A549 (cell line): ENCODE measurements at regions not wholly inside any gene's neighbourhood (a gene's known extent, or its start where the extent isn't known, plus 50 kb on each side); places are given as distances from the start of the nearest gene placed in this dataset.

Source experiments
- ATAC-seq, 2 experiments: fragments of 200-7000 bp in 1 of 2; fragments of >200 bp in 1 of 2; cut with Nextera tagmentation in 1 of 2; cut with Tn5 transposase in 1 of 2; 3 replicates each; pipeline versions ENCODE4 v1.8.0 to v1.9.1; 2018 to 2020; ENCODE audit warnings: mild to moderate bottlenecking in 1 of 2, moderate library complexity in 1 of 2
- CTCF ChIA-PET: fragments of 300-600 bp; sonication (Branson Sonifier 250); formaldehyde crosslinking; extraction: SDS; loops from one replicate; lab custom pipeline; 2021; ENCODE audit warnings: antibody characterized with exemption, inconsistent platforms; lab: Yijun Ruan, JAX
- POLR2A ChIA-PET: fragments of 350-600 bp; formaldehyde crosslinking; extraction: SDS; loops from one replicate; lab custom pipeline; 2021; ENCODE audit warnings: antibody characterized with exemption, inconsistent platforms; lab: Yijun Ruan, JAX
- DNase-seq, 2 experiments: peaks; one replicate each; pipeline versions ENCODE4 v3.0.0 to v3.0.0-alpha.2; 2011 to 2016; ENCODE audit warnings: low read depth in 1 of 2, low spot score in 1 of 2
- FAIRE-seq: peaks from 2 replicates; lab custom pipeline; 2011; peaks lifted over from hg19 to GRCh38; lab: Jason Lieb, UNC
- H3K27ac ChIP-seq, 2 experiments: fragments of >200 bp; sonication (Bioruptor Twin); formaldehyde crosslinking; 3 replicates each; pipeline ENCODE4 v1.5.1; 2016 to 2017
- H3K4me1 ChIP-seq: fragments of >200 bp; sonication (Bioruptor Twin); formaldehyde crosslinking; 3 replicates; pipeline ENCODE4 v1.6.1; 2016
- H3K4me2 ChIP-seq: fragments of >200 bp; sonication (Bioruptor Twin); formaldehyde crosslinking; 3 replicates; pipeline ENCODE4 v1.6.1; 2016
- H3K4me3 ChIP-seq: fragments of >200 bp; sonication (Bioruptor Twin); formaldehyde crosslinking; 3 replicates; pipeline ENCODE4 v1.5.1; 2016
- H3K9me3 ChIP-seq: fragments of >200 bp; sonication (Bioruptor Twin); formaldehyde crosslinking; 3 replicates; pipeline ENCODE4 v1.6.1; 2016
- ATOH8 ChIP-seq: fragments of 250-450 bp; sonication (Bioruptor Pico); IDR thresholded peaks from 2 replicates; pipeline ENCODE4 v1.5.0; 2020; ENCODE audit warnings: low read depth, mild to moderate bottlenecking, moderate library complexity
- CHD4 ChIP-seq: fragments of 200-600 bp; sonication (generic); IDR thresholded peaks from 2 replicates; pipeline ENCODE4 v1.6.1; 2016; ENCODE audit warnings: antibody characterized with exemption, mild to moderate bottlenecking, borderline replicate concordance
- CTCF ChIP-seq: fragments of >200 bp; sonication (Bioruptor Twin); formaldehyde crosslinking; IDR thresholded peaks from 3 replicates; pipeline ENCODE4 v1.5.1; 2016
- E2F6 ChIP-seq: IDR thresholded peaks from 2 replicates; pipeline ENCODE4 v1.6.1; 2012; ENCODE audit warnings: low read depth, borderline replicate concordance
- EHF ChIP-seq: fragments of 250-450 bp; sonication (Bioruptor Pico); IDR thresholded peaks from 2 replicates; pipeline ENCODE4 v1.5.0; 2020; ENCODE audit warnings: mild to moderate bottlenecking
- EP300 ChIP-seq, 2 experiments: fragments of >200 bp; sonication (Bioruptor Twin); formaldehyde crosslinking; IDR thresholded peaks; 2 replicates in 1 of 2; 3 replicates in 1 of 2; pipeline ENCODE4 v1.6.1; 2016 to 2017
- ESRRA ChIP-seq: fragments of 150-350 bp; IDR thresholded peaks from 2 replicates; pipeline ENCODE4 v1.6.1; 2014; ENCODE audit warnings: mild to moderate bottlenecking, low read length, borderline replicate concordance
- HMGXB4 ChIP-seq: fragments of 250-450 bp; sonication (Bioruptor Pico); IDR thresholded peaks from 2 replicates; pipeline ENCODE4 v1.5.0; 2021; ENCODE audit warnings: mild to moderate bottlenecking, moderate library complexity, borderline replicate concordance
- HOXB13 ChIP-seq: fragments of 250-450 bp; sonication (Bioruptor Pico); IDR thresholded peaks from 2 replicates; pipeline ENCODE4 v1.5.0; 2020; ENCODE audit warnings: low read depth, mild to moderate bottlenecking, moderate library complexity
- HOXB5 ChIP-seq: fragments of 250-450 bp; sonication (Bioruptor Pico); IDR thresholded peaks from 2 replicates; pipeline ENCODE4 v1.5.0; 2020; ENCODE audit warnings: mild to moderate bottlenecking, moderate library complexity
- JUN ChIP-seq, 2 experiments: fragments of >200 bp; sonication (Bioruptor Twin); formaldehyde crosslinking; IDR thresholded peaks; 2 replicates in 1 of 2; 3 replicates in 1 of 2; pipeline ENCODE4 v1.6.1; 2016 to 2017
- JUNB ChIP-seq: fragments of >200 bp; sonication (Bioruptor Twin); formaldehyde crosslinking; IDR thresholded peaks from 2 replicates; pipeline ENCODE4 v1.6.1; 2016
- MAX ChIP-seq: IDR thresholded peaks from 2 replicates; pipeline ENCODE4 v1.6.1; 2012
- PBX3 ChIP-seq: IDR thresholded peaks from 2 replicates; pipeline ENCODE4 v1.6.1; 2012
- RARB ChIP-seq: fragments of 250-450 bp; sonication (Bioruptor Pico); IDR thresholded peaks from 2 replicates; pipeline ENCODE4 v1.8.0; 2021; ENCODE audit warnings: mild to moderate bottlenecking, moderate library complexity
- ZNF302 ChIP-seq: fragments of 250-450 bp; sonication (Bioruptor Pico); IDR thresholded peaks from 2 replicates; pipeline ENCODE4 v1.9.0; 2021; ENCODE audit warnings: inconsistent platforms, mild to moderate bottlenecking, moderate library complexity
- WGBS: methylation state at CpG from one replicate; pipeline ENCODE4 v1.1.6; 2017; ENCODE audit errors: missing lambda C conversion rate; 5-methylcytosine and 5-hydroxymethylcytosine counted together

- TF ChIP-seq ATOH8 (CRISPR knock-in tag) (no peak), HOXB5 (CRISPR knock-in tag) (no peak)
Measured at GRCh38 chr12:41972196-41972595, 172.5 kb downstream of the GXYLT1 start (continued).

GRCh38 chr12:41970744-41971143, 173.9 kb downstream of the GXYLT1 start:
- Histone ChIP-seq H3K4me2 (no peak overlapping the region), H3K9me3 (no peaks in the 10 kb centered on the region), H3K4me1 (0 out of 3 replicates have a peak, but pooled peaks cover 4% of the 10 kb centered on the region), H3K4me3 (no peak overlapping the region), H3K27ac (no peak overlapping the region)
- POLR2A ChIA-PET: no interaction called here
- WGBS: 55% methylated on average over 2 of the region's 2 CpGs
- ATAC-seq: no peak
- CTCF ChIA-PET: no interaction called here
- no peak for FAIRE-seq
- TF ChIP-seq EP300 (IDR thresholded peaks at IDR 0.05) (no peak), E2F6 (no peak), ZNF302 (CRISPR knock-in tag) (no peak), HOXB13 (CRISPR knock-in tag) (no peak)
- no peak for DNase-seq

- 0 out of 3 replicates have a peak, but pooled peaks cover 4% of the 10 kb centered on the region for H3K4me1 ChIP-seq
- no peak overlapping the region for H3K4me3 ChIP-seq
- POLR2A ChIA-PET: no interaction called here
- no peaks in the 10 kb centered on the region for H3K9me3 ChIP-seq
- TF ChIP-seq JUNB: no peak
- TF ChIP-seq E2F6: no peak
- TF ChIP-seq PBX3: no peak
- TF ChIP-seq HOXB13 (CRISPR knock-in tag): no peak
- no peak for TF ChIP-seq JUN (IDR thresholded peaks at IDR 0.05)
- TF ChIP-seq EHF: no peak
- TF ChIP-seq ESRRA: no peak
- TF ChIP-seq RARB (CRISPR knock-in tag): no peak
- TF ChIP-seq CHD4: no peak
- TF ChIP-seq HMGXB4 (CRISPR knock-in tag): no peak
- no peak for TF ChIP-seq MAX
- TF ChIP-seq CTCF: no peak
- H3K27ac ChIP-seq: no peak overlapping the region
- FAIRE-seq (no peak), ATAC-seq (no peak), DNase-seq (no peak)
- no peak overlapping the region for H3K4me2 ChIP-seq
- CTCF ChIA-PET: no interaction called here
Measured at GRCh38 chr12:41968599-41968998, 176.1 kb downstream of the GXYLT1 start.
